Glomerular endothelial cell (primary cell): ENCODE measurements at regions not wholly inside any gene's neighbourhood (a gene's known extent, or its start where the extent isn't known, plus 50 kb on each side); places are given as distances from the start of the nearest gene placed in this dataset.

Source experiments
- DNase-seq: peaks from one replicate; pipeline ENCODE4 v3.0.0-alpha.2; 2011; ENCODE audit warnings: low read depth, low spot score; ENCODE audit errors: extremely low read depth

- DNase-seq: no peak
These were observed 664.7 kb downstream of the KCNJ2 start for GRCh38 chr17:70834039-70834438.

DNA sequence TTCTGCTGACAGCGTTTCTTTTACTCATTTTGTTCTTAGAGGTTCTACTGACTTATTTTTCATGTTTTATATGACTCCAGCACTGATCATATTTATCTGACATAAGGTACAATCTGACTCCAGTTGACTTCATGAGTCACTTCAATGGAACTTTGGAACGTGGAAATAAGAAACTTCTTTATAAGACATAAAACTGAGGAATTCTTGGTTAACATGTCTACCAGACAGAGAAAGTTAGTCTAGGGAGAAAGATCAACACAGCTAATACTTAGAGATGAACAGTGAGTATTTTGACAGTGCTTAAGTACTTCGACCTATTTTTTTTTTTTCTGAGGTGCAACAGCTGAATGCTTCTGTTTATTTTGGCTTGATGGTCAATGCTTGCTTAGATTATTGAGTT is 679.5 kb downstream of the KCNJ2 start:
- DNase-seq: no peak

DNA sequence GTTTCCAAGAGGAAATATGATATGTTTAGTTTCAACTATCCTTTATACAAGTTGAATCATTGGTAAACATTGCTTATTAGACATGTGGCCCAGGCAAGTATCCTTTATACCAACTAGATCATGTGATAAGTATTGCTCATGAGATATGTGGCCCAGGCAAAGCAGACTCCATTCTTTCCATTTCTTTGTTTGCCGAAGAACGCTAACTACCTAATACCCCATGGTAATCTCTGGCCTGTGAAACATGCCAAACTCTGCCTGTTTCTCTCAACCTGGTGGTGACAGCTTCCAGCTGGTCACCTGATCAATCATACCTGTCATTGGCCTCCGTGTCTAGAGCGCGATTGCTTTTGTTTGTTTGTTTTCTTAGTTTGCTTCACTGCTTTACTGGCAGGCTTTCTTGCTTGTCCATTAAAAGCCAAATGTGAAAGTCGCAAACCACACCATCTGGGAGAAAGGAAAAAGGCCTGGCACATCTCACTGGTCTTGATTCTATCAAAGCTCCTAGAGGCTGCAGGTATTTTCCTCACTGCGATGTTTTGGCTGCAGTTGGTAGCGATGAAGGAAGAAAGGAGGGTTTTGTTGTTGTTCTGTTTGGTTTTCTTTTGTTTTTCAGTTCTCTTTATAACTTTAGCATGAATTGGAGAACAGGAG is 686.2 kb downstream of the KCNJ2 start:
- no peak for DNase-seq

DNA sequence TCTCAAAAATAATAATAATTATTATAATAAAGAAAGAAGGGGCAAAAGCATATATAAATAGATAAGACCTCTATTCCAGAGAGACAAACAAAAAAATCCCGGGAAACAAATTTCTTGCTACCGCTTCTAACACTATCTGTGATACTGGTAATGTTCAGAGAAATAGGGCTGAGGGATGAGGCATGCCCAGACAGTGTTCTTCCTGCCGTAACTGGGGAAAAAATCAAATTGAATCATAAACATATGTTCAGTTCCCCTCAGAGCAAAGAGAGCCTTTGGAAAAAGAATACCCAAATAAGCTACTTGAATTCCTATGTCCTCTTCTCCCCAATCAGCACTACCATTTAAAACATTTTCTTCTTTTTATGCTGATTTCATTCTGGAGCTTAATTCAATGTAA is 688.0 kb downstream of the KCNJ2 start:
- DNase-seq: no peak

DNA sequence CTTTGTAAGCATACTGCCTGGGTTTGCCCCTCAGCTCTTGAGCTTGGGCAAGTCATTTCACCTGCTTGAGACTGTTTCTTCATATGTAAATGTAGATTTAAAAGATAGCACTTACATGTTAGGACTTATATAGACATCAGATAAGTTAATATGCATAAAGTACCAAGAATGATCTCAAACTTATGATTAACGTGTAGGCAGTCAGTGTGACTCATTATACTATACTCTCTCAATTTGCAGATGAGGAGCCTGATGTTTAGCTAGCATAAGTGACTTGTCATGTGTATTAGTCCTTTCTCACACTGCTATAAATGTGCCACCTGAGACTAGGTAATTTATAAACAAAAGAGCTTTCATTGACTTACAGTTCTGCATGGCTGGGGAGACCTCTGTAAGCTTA is 690.5 kb downstream of the KCNJ2 start:
- DNase-seq: no peak

DNA sequence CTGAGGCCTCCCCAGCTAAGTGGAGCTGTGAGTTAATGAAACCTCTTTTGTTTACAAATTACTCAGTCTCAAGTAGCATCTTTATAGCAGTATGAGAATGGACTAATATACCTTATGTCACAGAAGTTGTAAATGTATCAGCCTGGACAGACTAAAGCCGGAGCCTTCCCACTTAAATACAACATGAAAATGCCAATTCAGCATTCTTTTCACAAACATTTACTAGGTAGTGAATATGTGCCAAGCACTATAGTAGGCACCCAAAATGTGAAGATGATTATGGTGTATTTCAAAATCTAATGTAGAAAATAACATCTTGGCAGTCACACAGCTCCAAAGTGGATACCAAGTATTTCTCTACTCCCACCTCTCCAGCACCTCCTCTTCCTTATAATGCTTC is 693.0 kb downstream of the KCNJ2 start:
- DNase-seq: no peak

- DNase-seq: no peak
These were observed 694.3 kb downstream of the KCNJ2 start for GRCh38 chr17:70863436-70864248.

DNA sequence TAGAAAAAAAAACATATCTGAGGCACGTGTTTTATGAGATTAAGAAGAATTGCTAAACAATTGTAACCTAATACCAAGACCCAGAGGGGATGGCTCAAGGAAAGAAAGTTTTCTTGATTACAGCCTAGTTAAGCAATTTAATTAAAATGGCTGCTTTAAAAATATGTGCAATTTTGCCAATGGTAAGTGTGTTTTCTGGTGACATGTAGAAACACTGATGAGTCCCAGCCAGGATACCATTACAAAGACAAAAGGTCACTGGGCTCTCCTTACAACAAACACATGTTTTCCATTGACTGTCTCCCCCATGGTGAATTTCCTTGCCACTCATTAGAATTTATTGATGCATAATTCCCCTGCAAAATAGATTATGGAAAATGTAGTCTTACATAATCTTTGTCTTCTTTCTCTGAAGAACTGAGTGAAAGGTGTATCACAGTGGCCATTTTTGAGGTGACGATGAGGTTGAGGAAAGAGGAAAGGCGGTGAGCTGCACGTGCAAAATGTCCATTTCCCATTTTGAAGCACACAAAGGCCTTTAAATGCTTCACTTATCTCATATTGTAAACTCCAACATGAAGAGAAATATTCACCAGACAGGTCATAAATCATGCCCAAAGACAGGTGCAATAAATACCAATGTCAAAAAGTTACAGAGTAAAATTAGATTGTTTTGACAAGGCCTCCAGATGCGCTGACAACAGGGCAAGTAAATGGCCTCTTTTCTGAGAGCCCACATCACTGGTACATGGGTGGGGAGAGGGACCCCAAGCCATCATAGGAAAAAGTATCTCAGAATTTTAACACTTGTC is 696.9 kb downstream of the KCNJ2 start:
- DNase-seq: no peak

DNA sequence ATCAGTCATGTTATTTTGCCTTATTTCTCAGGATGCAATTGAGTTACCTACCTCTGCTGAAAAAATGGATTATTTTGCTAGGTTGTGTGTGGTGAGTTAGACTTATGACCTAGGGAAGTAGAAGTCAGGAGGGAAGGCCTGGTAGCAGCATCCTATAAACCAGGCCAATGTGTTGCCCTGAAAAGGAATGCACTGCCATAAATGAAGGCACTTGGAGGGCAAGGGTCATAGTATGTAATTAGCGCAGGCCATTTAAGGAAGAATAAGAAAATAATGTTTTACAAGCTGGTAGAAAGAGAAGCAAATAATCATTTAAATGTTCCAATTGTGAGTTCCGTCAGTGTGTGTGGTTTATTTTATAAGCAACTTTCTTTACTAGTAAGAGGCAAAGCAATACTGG is 698.8 kb downstream of the KCNJ2 start:
- DNase-seq: no peak

DNA sequence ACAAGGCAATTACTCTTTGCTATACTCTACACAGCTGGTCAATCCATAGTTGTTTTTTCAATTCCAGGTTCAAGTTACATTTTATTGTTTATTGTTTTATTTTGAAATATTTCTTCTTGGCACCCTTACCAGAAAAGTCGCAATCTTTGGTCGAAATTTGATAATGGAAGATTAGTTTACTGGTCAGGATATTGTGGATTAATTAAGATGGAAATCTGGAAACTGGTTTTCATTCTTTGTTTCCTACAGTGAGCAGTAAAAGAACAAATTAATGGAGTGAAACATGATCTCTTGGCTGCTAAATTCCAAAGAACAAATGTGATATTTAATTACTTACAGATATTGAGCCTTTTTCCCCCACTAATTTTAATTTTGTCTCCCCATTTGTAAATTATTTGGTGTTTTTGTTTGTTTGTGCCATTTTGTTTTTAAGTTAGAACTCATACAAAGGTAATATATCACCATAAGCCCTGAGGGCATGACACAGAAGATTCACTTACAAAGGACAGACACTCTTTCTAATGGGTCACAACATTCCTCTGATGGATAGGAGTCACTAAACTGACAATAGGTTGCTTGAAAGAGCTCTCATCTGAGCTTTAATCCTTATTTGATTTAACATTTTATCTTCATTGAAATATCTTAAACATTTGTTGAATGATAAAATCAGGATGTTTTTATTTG is 700.2 kb downstream of the KCNJ2 start:
- DNase-seq: no peak

DNA sequence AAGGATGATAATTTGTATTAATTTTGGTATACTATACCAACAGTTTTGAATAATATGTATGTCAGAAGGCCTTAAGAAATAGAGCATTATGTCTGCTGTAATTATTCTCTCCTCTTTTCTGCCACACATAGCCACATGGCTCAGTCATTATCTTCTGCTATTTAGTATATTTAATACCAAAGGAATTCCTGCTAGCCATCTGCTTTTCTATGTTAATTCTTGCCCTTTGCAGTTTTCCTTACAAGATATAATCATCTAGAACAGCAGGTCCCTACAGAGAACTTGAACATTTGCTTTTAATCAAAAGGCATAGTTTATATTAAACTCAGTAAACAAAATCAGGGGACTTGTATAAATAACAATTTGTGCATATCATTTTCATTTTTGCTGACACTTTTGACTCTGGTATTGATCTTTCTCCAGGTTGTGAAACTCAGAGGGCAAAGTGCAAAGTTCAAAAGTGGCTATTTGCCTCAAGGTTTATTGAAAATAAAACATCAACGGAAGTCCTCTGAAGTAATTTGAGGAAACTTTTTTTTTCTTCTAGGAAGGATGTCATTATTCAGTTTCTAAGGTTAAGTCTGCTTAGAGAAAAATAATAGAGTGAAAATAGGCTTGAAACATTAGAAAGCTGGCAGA is 702.0 kb downstream of the KCNJ2 start:
- no peak for DNase-seq

DNA sequence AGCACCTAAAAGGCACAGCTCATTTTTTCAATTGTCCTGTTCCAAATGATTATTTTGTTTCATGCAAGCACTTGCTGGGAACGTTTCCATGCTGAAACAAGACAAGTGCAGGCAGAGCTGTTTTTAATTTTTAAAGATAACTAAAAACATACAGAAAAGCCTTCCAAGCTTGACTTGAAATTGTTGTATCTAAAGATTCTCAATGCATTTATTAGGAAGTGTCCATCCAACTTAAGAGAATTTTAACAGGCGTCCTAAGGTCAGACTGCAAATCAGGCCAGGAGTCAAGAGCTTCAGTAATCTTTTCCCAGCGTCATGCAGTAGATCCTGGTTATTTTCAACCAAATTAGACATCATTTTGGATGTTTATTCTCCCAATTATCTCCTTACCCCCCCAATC is 702.8 kb downstream of the KCNJ2 start:
- no peak for DNase-seq

- no peak for DNase-seq
These were observed 706.5 kb downstream of the KCNJ2 start for GRCh38 chr17:70875729-70876310.

- DNase-seq: no peak
These were observed 709.5 kb downstream of the KCNJ2 start for GRCh38 chr17:70878879-70879278.

DNA sequence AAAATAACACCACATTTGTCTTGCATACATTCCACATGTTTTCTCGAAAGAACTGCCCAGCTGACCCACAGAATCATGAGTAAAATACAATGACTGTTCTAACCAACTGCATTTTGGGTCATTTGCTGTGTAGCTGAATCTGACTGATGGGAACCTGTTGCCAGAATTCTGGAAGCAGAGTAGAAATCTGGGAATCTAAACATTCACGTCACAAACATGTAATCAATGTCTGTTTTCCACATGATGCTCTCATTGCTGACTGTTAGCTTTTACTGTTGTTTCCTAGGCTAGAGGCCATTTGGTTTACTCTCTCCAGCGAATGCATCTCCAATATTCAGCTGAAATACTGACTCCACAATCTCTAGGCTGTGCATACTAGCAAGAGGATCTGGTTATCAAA is 710.1 kb downstream of the KCNJ2 start:
- no peak for DNase-seq

- no peak for DNase-seq
These were observed 711.8 kb downstream of the KCNJ2 start for GRCh38 chr17:70881093-70881492.

DNA sequence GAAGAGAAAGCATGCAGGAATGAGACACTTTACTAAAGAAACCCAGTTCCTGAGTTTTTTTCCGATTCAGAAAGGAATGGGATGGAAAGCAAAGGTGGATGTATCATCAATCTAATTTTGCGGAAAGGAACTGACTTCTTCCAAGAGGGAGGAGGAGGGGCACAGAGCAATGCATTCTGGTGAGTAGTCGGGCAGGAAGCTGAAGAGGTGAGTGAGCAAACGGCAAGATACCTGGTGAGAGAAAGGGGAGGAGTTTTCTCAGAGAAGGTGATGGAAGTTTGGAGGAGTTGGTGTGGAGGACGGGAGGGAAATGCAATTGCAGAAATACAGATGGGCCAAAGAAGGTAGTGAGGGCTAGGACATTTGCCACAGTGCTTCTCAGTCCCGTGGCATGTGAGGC is 713.2 kb downstream of the KCNJ2 start:
- DNase-seq: no peak

DNA sequence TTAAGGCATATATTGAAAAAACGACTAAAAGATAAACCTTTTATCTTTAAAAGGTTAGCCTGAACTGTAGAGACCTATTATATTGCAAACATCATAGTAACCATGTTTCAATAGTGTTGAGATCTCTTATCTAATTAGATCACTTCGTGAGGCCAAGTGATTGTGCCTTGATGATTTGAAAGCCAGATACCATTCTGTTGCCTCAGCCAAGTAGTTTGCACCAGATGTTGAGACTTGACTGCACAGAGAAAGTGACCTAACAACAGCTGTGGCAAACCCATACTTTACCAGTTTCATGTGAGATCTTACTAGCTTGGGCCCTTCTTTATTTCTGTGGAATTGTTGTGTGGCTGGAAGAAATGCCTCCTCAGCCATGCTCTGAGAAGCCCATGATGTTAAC is 717.3 kb downstream of the KCNJ2 start:
- no peak for DNase-seq

GRCh38 chr17:70888324-70888723 is 719.0 kb downstream of the KCNJ2 start:
- no peak for DNase-seq

GRCh38 chr17:70891306-70891705 is 722.0 kb downstream of the KCNJ2 start:
- no peak for DNase-seq
